AG20443 (cell line): ENCODE measurements at regions not wholly inside any gene's neighbourhood (a gene's known extent, or its start where the extent isn't known, plus 50 kb on each side); places are given as distances from the start of the nearest gene placed in this dataset.

Experiments
- DNase-seq: peaks from one replicate; pipeline ENCODE4 v3.0.0; 2012; ENCODE audit warnings: low spot score, mixed read lengths

GRCh38 chr10:78320506-78320905, 286.8 kb downstream of the RPS24 start:
- no peak for DNase-seq

- no peak for DNase-seq
Observed at GRCh38 chr10:78321000-78321399, 287.3 kb downstream of the RPS24 start.

GRCh38 chr10:78321500-78321899, 287.8 kb downstream of the RPS24 start:
- DNase-seq = no peak

GRCh38 chr10:78326372-78326771, 292.7 kb downstream of the RPS24 start:
- no peak for DNase-seq

GRCh38 chr10:78327778-78328591, 294.3 kb downstream of the RPS24 start:
- no peak for DNase-seq

GRCh38 chr10:78328592-78329404, 295.1 kb downstream of the RPS24 start:
- DNase-seq = no peak

- no peak for DNase-seq
Observed at GRCh38 chr10:78330884-78331283, 297.2 kb downstream of the RPS24 start.

GRCh38 chr10:78331391-78331922, 297.8 kb downstream of the RPS24 start:
- peak; percentile 83 for DNase-seq

- peak; percentile 51 for DNase-seq
Observed at GRCh38 chr10:78332012-78332411, 298.3 kb downstream of the RPS24 start.

GRCh38 chr10:78332657-78333056, 299.0 kb downstream of the RPS24 start:
- no peak for DNase-seq

- no peak for DNase-seq
Observed at GRCh38 chr10:78333362-78334143, 299.9 kb downstream of the RPS24 start.

GRCh38 chr10:78335371-78335690, 301.7 kb downstream of the RPS24 start:
- DNase-seq = no peak

GRCh38 chr10:78335691-78336401, 302.2 kb downstream of the RPS24 start:
- DNase-seq = peak; percentile 74

- DNase-seq = peak; percentile 92
Observed at GRCh38 chr10:78336402-78336791, 302.7 kb downstream of the RPS24 start.

- no peak for DNase-seq
Observed at GRCh38 chr10:78337016-78337415, 303.4 kb downstream of the RPS24 start.

- DNase-seq = peak; percentile 80
Observed at GRCh38 chr10:78337646-78338391, 304.2 kb downstream of the RPS24 start.

GRCh38 chr10:78338717-78339116, 305.1 kb downstream of the RPS24 start:
- no peak for DNase-seq

GRCh38 chr10:78339251-78339650, 305.6 kb downstream of the RPS24 start:
- DNase-seq = no peak

- no peak for DNase-seq
Observed at GRCh38 chr10:78341953-78342614, 308.4 kb downstream of the RPS24 start.
